Esophagus squamous epithelium (tissue), 4 donors: ENCODE measurements at regions not wholly inside any gene's neighbourhood (a gene's known extent, or its start where the extent isn't known, plus 50 kb on each side); places are given as distances from the start of the nearest gene placed in this dataset.

ENCODE experiments used
- POLR2A ChIP-seq, 4 donors: fragments of 450-650 bp; IDR thresholded peaks; one replicate each; pipeline ENCODE4 v1.6.1; 2017; ENCODE audit warnings: antibody characterized with exemption in 4 of 4, mild to moderate bottlenecking in 4 of 4, moderate library complexity in 3 of 4
- TF ChIP-seq, protein P1 (sequence below), 6 experiments: fragments of 450-650 bp in 4 of 6; fragments of 200-600 bp in 2 of 6; sonication (generic) in 2 of 6; IDR thresholded peaks; one replicate each; pipeline ENCODE4 v1.5.1; 2016 to 2019; ENCODE audit warnings: antibody characterized with exemption in 6 of 6, mild to moderate bottlenecking in 4 of 6, moderate library complexity in 4 of 6

DNA sequence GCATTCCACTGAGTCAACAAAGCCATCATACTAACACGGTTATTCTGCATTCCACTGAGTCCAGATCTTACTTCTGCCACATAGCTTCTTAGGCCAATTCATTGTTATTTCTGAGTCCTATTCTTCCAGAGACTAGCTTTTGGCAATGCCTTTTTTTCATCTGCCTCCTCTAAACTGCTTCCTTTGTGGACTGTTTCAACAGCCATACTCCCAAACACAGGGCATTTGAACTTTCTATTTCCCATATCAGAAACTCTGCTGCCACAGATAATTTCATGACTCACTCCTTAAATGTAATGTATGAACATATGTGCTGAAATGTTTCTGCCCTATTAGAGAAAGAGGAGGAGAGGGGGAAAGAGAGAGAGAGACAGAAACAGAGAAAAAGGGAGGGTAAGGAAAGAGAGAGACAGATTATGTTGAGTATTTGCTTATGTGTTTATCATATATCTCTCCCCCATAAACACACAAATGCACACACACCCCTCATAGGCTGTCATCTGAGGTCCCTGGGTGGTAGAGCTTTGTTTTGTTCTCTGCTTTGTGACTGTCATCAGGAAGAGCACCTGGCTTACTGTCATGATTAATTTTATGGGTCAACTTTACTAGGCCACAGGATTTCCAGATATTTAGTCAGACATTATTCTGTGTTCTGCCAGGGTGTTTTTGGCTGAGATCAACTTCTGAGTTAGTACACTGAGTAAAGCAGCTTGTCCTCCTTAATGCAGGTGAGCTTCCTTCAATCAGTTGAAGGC is 308.0 kb upstream of the KCND2 start:
- TF ChIP-seq, protein P1, sequence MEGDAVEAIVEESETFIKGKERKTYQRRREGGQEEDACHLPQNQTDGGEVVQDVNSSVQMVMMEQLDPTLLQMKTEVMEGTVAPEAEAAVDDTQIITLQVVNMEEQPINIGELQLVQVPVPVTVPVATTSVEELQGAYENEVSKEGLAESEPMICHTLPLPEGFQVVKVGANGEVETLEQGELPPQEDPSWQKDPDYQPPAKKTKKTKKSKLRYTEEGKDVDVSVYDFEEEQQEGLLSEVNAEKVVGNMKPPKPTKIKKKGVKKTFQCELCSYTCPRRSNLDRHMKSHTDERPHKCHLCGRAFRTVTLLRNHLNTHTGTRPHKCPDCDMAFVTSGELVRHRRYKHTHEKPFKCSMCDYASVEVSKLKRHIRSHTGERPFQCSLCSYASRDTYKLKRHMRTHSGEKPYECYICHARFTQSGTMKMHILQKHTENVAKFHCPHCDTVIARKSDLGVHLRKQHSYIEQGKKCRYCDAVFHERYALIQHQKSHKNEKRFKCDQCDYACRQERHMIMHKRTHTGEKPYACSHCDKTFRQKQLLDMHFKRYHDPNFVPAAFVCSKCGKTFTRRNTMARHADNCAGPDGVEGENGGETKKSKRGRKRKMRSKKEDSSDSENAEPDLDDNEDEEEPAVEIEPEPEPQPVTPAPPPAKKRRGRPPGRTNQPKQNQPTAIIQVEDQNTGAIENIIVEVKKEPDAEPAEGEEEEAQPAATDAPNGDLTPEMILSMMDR (IDR thresholded peaks at IDR 0.05) = no peak
- no peak for TF ChIP-seq POLR2A (IDR thresholded peaks at IDR 0.05)
